Erythroblast (primary cell): ENCODE measurements at regions not wholly inside any gene's neighbourhood (a gene's known extent, or its start where the extent isn't known, plus 50 kb on each side); places are given as distances from the start of the nearest gene placed in this dataset.

Experiments
- DNase-seq, 2 experiments: peaks; one replicate each; lab custom pipeline; 2025; lab: John Stamatoyannopoulos, UW
- GATA1 ChIP-seq: IDR thresholded peaks from 2 replicates; pipeline ENCODE4 v1.6.1; 2011; ENCODE audit warnings: low read depth, mild to moderate bottlenecking, control low read depth, low read length, moderate library complexity
- POLR2A ChIP-seq: IDR thresholded peaks from 2 replicates; pipeline ENCODE4 v1.6.1; 2011; ENCODE audit warnings: mild to moderate bottlenecking, low read length

DNA sequence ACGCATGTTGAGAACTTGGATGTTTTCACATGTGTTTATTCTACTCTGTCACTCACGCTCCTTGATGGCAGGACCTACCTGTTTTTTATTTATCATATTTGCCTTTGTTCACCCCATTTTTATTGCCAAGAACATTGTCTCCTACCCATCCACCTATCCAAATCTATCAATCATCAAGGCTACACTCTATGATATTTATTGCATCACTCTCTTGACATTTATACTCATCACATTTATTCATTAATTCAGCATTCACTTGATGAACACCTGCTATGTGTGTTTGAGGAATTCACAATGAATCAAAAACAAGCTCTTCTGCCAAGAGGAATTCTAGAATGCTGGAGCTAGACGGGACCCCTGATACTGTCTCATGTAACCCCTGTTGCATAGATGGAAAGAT is 94.5 kb upstream of the ZNF469 start:
- DNase-seq = no peak
- no peak for TF ChIP-seq GATA1

DNA sequence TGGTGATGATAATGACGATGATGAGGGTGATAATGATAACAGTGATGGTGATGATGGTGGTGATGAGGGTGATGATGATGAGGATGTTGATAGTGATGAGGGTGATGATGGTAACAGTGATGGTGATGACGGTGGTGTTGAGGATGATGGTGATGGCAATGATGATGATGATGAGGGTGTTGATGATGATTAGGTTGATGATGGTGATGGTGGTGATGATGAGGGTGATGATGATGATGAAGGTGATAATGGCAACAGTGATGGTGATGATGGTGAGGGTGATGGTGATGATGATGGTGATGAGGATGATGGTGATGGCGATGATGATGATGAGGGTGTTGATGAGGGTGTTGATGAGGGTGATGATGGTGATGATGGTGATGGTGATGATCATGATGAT is 93.8 kb upstream of the ZNF469 start:
- DNase-seq = no peak
- no peak for TF ChIP-seq GATA1
- TF ChIP-seq POLR2A = no peak

- DNase-seq = no peak
- TF ChIP-seq POLR2A (no peak), GATA1 (no peak)
These were observed 93.2 kb upstream of the ZNF469 start for GRCh38 chr16:88289561-88289960.

- no peak for TF ChIP-seq POLR2A
- no peak for TF ChIP-seq GATA1
- DNase-seq = no peak
These were observed 92.8 kb upstream of the ZNF469 start for GRCh38 chr16:88289968-88290401.

DNA sequence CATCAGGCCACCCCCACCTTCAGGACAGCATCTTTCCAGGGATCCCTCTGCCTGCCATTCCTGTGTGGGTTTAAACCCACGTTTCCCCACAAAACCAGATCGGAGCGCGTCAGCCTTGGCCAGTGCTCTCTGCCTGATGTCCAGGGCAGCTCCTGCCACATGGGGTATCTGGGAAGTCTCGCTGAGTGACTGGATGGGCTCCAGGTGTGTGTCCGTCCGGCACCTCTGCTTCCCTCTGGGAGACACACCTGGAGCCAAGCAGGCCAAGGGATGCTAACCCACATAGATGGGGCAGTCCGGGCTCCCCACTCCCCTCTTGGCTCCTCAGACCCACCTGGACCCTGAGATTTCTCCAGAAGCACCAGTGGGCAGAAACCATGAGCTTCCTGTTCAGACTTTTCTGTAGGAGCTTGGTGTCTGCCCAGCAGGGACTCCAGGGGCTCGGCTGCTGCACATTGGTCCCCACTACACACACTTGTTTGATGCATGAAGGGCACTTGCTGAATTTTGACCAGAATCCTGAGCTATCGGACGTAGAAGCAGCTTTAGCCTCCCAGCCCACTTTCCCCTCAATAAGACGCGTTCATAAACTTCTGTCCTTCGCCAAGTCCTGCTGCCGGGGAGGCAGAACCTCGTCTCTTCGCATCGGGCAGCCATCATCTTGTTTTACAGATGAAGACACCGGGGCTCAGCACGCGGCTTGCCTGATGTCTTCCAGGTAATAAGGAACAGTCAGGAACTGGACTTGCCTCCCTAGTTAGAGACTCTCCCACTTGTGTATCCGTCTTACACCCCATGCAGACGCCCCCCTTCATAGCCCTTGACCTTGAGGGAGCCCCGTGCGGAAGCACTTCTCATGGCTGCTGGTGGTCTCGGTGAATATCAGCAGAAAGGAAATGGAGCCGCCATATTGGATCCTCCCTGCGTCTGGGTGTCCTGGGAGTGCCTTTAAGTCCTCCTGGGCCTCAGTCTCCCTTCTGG is 91.6 kb upstream of the ZNF469 start:
- TF ChIP-seq GATA1 (no peak), POLR2A (no peak)
- no peak for DNase-seq

DNA sequence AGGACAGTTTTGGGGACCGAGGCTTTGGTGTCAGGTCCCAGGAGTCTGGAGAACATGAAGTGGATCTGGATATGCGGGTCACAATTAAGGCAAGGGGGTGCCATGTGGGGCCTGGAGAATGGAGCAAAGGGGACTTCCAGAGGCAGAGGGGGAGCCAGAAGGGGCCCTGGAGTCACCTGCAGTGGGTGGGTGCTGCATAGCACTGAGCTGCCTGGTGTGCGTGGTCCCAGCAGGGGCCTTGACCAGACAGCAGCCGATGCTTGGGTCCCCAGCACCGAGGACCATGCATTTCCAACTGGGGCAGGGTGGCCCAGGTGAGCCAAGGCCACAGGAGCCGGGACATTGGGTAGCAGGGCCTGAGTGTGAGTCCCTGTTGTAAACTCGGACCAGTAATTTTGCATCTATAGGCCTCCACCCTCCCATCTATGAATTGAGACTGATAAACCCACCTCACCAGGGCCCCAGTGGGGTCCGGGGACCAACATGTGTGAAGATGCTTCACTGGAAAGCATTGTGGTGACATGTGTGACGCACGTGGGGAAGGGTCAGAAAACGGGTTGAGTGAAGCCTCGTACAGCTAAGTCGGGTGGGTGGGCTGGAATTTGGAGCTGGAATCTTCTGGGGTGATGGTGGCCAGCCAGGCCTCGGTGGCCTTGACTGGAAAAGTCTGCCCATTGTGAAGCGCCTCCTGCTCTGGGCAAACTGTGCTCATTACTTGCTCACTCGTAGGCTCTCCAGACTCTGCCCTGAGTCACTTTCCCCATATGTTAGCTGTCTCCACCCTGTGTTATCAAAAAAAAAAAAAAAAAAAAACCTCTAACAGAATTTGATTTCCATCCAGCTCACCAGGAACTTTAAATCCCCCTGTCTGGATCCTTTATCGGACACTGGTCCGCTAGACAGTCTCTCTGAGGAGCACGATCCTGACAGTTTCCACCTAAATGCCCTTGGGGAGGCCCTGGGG is 90.5 kb upstream of the ZNF469 start:
- no peak for DNase-seq
- no peak for TF ChIP-seq GATA1
- TF ChIP-seq POLR2A = no peak

GRCh38 chr16:88293097-88293496 is 89.7 kb upstream of the ZNF469 start:
- DNase-seq = no peak
- TF ChIP-seq POLR2A = no peak
- no peak for TF ChIP-seq GATA1

GRCh38 chr16:88295671-88296436 is 86.9 kb upstream of the ZNF469 start:
- no peak for DNase-seq
- TF ChIP-seq POLR2A = no peak
- TF ChIP-seq GATA1 = no peak

- DNase-seq = no peak
- TF ChIP-seq POLR2A (no peak), GATA1 (no peak)
These were observed 86.2 kb upstream of the ZNF469 start for GRCh38 chr16:88296437-88297177.

- TF ChIP-seq GATA1 = no peak
- TF ChIP-seq POLR2A = no peak
- no peak for DNase-seq
These were observed 85.5 kb upstream of the ZNF469 start for GRCh38 chr16:88297178-88297720.

- TF ChIP-seq GATA1 = no peak
- DNase-seq = no peak
These were observed 84.5 kb upstream of the ZNF469 start for GRCh38 chr16:88298181-88298832.
